Omental fat pad (tissue), 3 donors: ENCODE measurements at regions not wholly inside any gene's neighbourhood (a gene's known extent, or its start where the extent isn't known, plus 50 kb on each side); places are given as distances from the start of the nearest gene placed in this dataset.

Experiments
- ATAC-seq: fragments of 150-250 bp; one replicate; pipeline ENCODE4 v1.9.1; 2016; ENCODE audit warnings: mild to moderate bottlenecking, moderate library complexity; ENCODE audit not compliant: low FRiP score
- DNase-seq: peaks from one replicate; pipeline ENCODE4 v3.0.0-alpha.2; 2019; ENCODE audit warnings: low spot score
- TF ChIP-seq, protein P1 (sequence below), 3 donors: fragments of 450-650 bp; IDR thresholded peaks; one replicate each; pipeline ENCODE4 v1.5.1; 2016 to 2017; ENCODE audit warnings: antibody characterized with exemption in 3 of 3, mild to moderate bottlenecking in 3 of 3, moderate library complexity in 2 of 3

DNA sequence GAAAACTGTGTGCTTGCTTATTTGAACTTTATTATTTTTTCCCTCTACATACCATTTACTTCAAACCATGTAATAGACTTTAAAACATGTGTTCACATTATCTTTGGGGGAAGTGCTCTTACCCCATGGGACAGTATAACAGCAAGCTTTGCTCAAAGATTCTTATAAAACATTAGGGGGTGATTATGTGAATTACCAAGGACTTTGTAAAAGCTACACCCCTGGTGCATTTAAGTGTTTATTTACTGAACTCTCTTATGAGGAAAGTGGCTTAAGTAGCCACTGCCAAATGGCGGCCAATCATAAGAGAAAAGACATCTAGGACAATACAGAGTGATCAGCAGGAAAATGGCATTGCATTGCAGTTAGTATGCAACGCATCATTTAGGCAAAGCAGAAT is 70.3 kb downstream of the CAPZA3 start:
- TF ChIP-seq, protein P1, sequence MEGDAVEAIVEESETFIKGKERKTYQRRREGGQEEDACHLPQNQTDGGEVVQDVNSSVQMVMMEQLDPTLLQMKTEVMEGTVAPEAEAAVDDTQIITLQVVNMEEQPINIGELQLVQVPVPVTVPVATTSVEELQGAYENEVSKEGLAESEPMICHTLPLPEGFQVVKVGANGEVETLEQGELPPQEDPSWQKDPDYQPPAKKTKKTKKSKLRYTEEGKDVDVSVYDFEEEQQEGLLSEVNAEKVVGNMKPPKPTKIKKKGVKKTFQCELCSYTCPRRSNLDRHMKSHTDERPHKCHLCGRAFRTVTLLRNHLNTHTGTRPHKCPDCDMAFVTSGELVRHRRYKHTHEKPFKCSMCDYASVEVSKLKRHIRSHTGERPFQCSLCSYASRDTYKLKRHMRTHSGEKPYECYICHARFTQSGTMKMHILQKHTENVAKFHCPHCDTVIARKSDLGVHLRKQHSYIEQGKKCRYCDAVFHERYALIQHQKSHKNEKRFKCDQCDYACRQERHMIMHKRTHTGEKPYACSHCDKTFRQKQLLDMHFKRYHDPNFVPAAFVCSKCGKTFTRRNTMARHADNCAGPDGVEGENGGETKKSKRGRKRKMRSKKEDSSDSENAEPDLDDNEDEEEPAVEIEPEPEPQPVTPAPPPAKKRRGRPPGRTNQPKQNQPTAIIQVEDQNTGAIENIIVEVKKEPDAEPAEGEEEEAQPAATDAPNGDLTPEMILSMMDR (IDR thresholded peaks at IDR 0.05): no peak
- DNase-seq: no peak
- ATAC-seq: no peak

DNA sequence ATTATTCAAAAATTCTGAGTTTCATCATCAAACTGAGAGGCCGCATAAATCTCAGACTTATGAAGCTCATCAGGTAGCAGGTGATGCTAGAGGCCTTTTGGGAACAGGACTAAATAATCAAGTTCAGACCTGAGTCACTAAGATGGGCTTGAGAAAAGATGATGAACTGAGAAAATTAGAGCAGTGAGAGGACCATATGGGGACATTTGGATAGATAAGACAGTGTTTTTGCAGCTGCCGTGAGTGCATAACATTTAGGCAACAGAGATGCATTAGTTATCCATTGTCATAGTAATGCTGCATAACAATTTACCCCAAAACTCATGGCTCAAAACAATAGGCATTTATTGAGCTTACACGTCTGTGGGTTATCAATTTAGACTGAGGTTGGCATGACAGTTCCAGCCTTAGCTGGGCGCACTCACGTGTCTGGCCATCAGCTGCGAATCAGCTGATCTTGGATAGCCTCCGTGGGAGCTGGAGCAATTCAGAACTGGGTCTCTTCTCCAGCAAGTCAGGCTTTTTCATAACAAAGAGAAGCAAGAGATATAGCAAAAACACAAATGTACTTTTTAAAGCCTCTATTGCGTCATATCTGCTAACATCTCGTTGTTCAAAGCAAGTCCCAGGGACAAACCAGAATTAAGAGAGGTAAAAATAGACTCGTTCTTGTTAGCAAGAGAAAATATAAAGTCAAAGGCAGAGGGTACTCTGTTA is 72.8 kb downstream of the CAPZA3 start:
- DNase-seq (no peak), ATAC-seq (no peak)
- TF ChIP-seq, protein P1 (IDR thresholded peaks at IDR 0.05): no peak

DNA sequence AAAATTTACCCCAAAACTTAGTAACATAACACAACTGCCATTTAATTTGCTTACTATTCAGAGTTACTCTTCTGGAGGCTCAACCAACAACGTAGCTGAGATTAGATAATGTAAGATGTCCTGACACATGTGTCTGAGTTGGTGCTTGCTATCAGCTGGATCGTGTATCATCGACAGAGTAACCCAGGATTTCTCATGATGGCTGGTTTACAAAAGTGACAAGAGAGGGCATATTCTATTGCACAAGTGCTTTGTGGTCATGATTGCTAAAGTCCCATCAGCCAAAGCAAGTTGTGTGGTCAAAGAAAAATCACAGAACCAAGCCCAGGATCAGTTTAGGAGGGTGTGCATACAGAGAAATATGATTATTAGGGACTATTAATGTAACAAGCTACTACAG is 73.4 kb downstream of the CAPZA3 start:
- TF ChIP-seq, protein P1 (IDR thresholded peaks at IDR 0.05): no peak
- no peak for ATAC-seq

DNA sequence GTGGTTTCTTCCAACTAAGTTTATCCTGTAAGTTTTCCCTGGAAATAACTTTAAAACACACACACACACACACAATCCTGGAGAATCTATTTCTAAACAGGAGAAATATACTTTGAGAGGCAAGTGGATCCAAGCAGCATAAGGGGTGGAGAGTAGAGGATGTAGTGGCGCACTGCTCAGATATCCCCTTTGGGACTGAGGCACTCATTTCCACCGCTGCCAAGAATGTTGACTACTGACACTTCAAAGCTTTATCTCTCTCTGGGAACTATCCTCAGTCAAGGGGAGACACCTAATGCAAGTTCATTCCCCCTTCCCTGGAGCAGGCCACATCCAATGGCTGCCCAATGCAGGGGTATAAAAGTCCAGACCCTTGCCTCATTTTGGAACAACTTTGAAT is 75.8 kb downstream of the CAPZA3 start:
- no peak for DNase-seq
- no peak for ATAC-seq
- TF ChIP-seq, protein P1 (IDR thresholded peaks at IDR 0.05): no peak

More for the DNA sequence above, 73.4 kb downstream of the CAPZA3 start:
- no peak for DNase-seq

DNA sequence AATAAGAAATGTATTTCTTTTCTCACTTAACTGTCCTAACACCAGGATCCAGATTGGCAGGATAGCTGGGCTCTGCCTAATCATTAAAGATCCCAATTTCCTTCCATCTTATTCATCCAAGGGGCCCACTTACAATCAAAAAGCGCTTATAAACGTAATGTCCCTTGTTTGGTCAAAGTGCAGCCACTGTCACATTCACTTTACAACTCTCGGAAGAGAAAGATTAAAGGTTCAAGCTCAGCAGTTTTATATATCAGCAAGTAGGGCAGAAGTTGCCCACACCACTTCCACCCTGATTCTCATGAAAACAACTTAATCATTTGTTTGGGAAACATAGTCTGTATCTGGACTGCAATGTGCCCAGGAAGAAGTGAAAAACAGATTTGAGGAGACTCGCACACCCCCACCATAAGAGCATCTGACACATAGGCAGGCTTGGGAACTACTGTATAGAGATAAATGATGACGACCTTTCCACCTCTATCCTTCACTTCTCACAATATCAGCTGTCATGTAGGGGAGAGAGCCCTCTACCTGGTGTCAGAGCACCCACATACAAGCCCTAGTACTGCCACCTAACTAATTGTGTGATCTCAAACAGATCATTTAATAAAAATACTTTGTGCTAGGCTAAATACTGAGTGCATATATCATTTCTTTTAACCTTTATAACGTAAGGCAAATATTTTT is 80.8 kb downstream of the CAPZA3 start:
- DNase-seq (no peak), ATAC-seq (no peak)
- TF ChIP-seq, protein P1 (IDR thresholded peaks at IDR 0.05): no peak

DNA sequence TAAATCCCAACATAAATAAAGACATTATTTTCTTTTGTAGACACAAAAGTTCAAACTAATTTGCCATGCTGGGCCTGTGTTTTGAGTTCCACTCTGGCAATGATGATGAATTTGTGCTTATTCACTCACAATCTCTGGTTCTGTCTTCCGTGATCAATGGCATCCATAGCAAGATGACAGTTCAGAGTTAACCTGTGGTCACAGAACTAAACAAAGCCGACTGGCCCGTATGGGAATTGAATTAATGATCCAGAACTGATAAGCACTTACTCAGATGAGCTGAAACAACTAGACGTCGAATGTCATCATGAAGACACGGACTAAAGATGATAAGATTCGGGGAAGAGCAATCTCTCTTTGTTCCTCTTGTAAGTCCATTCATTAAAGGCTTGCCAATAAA is 81.6 kb downstream of the CAPZA3 start:
- DNase-seq (no peak), ATAC-seq (no peak)
- TF ChIP-seq, protein P1 (IDR thresholded peaks at IDR 0.05): no peak

DNA sequence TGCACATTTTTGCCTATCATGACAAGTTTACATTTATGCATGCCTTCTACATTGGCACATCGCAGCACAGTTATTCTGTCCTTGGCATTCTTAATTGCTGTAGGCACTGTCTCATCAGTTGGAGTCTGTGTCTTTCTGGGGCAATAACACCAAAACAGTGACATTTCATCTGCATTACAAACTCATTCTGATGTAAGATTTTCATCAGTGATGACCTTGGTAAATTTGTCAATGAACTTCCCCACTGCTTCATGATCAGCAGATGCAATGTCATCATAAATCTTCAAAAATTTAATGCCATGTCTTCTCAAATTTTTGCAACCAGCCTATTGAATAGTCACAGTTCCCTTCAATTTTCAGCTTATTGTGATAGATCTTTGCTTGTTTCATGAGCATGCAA is 85.5 kb downstream of the CAPZA3 start:
- DNase-seq (no peak), ATAC-seq (no peak)
- TF ChIP-seq, protein P1 (IDR thresholded peaks at IDR 0.05): no peak
